HG03108 (cell line): ENCODE measurements at regions not wholly inside any gene's neighbourhood (a gene's known extent, or its start where the extent isn't known, plus 50 kb on each side); places are given as distances from the start of the nearest gene placed in this dataset.
"Not testable (repeated sequence)": the region's sequence is repeated elsewhere in the genome, so short reads cannot be mapped to it uniquely, and the experiment has no call there.

Experiments used
- ATAC-seq: cut with Tn5 transposase; IDR thresholded peaks from one replicate; pipeline ENCODE4 v1.9.1; 2021; ENCODE audit warnings: moderate library complexity; ENCODE audit not compliant: unreplicated experiment

DNA sequence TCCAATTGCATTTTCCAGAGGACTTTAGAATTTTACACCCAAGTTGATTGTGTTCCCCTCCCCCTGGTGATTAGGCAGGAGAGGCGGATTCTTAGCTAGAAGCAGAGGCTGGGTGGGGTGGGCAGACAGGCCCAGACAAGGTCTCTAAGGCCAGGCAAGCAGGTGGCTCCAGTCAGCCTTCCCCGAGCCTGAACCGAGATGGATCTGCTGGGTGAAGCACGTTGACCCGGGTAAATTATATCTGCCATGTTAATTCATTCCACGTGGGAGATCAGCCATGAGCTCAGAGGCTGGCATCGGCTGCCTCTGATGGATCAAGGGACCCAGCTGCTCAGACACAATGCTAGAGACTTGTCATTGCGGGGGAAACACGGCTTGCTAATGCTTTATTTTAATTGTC lies 159.5 kb upstream of the MAFB start:
- ATAC-seq = no peak

- ATAC-seq = no peak
These were observed 160.4 kb upstream of the MAFB start for GRCh38 chr20:40849456-40849855.

- no peak for ATAC-seq
These were observed 162.0 kb upstream of the MAFB start for GRCh38 chr20:40851051-40851450.

DNA sequence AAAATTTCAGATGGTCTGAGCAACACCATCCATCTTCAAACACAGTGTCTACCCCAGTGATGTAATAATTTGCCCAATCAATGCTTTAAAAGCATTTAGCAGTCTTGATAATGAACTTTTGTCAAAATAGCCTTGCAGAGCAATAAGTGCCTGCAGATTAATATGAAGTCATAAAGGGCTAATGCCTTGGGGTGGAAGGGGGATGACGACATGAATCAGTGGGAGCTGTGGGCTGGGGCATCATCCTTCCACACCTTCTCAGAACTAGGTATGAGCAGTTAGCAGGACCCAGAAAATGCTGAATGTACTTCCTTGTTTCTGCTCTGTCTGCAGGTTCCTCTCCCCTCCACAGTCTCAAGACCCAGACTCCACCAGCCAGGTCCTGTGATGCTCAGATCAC lies 166.2 kb upstream of the MAFB start:
- no peak for ATAC-seq

GRCh38 chr20:40856653-40857052 lies 167.6 kb upstream of the MAFB start:
- ATAC-seq = no peak

- no peak for ATAC-seq
These were observed 168.1 kb upstream of the TOP1 start for GRCh38 chr20:40860487-40860902.

DNA sequence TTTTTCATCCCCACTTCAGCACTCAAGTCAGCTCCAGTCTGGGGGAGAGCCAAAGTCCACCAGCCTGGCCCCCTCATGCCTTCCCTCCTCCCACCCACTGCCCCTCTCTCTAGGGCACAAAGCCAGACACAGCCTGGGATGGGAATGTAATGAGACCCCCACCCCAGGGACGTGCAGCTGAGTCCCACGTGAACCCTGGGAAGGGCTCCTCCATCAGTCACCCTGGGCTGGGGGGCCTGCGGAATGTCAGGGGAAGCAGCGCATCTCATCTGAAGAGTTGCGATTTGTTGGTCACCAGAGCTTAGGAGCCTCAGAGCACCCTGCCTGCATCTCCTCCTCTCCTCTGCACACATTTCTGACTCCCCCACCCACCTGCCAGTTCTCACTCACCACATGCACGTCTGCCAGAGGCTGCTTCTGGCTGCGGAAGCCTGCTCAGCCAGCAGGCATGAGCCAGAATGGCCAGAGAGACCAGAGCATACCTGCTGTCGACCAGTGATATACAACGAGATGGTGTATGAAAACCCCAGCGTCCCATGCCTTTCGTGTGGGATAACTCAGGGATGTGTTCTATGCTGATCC lies 167.1 kb upstream of the TOP1 start:
- ATAC-seq = no peak

DNA sequence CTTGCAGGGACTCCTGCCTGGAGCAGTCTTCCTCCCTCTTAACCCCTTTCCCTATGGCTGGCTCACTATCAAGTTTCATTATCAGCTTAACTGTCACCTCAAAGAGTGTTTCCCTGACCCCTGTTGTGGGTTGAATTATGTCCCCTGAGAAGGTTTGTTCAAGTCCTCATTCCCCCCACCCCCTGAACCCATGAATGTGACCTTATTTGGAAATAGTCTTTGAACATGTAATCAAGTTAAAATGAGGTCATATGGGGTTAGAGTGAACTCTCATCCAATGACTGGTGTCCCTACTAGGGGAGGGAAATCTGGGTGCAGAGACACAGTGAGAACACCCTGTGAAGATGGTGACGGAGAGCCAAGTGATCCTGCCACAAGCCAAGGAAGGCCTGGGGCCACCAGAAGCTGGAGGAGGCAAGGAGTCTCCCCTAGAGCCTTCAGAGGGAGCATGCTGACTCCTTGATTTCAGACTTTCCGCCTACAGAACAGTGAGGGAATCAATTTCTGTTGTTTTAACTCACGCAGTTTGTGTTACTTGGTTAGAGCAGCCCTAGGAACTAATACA lies 165.2 kb upstream of the TOP1 start:
- no peak for ATAC-seq

GRCh38 chr20:40864470-40864869 lies 164.2 kb upstream of the TOP1 start:
- no peak for ATAC-seq

- no peak for ATAC-seq
These were observed 163.5 kb upstream of the TOP1 start for GRCh38 chr20:40865095-40865494.

GRCh38 chr20:40866056-40866455 lies 162.6 kb upstream of the TOP1 start:
- ATAC-seq = no peak

DNA sequence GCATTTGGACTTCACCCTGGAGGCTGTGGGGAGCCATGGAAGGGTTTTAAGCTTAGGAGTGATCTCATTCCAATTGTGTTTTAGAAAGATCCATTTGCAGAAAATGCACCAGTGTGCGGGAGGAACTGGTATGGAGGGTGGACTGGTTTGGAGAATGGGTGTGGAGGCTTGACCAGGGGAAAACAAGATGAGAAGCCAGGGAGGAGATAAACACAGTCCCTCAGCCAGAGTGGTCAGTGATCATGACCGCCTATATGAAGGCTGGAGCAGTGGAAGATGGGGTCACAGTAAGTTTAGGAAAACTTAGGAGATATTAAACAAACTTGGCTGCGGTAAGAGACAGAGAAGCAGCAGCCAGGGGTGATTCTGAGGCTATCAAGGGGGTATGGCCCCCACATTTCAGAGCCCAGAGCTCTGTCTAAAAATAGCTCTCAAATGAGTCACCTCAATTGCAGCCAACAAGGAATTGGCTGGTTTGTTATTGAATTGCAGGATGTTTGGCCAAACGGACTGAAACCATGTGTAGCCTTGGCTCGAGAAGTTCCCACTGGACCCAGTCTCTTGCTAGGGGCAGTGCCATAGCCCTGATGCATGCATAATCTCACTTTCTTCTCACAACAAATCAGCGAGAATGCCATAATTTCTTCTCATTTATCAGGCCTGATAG lies 159.9 kb upstream of the TOP1 start:
- no peak for ATAC-seq

DNA sequence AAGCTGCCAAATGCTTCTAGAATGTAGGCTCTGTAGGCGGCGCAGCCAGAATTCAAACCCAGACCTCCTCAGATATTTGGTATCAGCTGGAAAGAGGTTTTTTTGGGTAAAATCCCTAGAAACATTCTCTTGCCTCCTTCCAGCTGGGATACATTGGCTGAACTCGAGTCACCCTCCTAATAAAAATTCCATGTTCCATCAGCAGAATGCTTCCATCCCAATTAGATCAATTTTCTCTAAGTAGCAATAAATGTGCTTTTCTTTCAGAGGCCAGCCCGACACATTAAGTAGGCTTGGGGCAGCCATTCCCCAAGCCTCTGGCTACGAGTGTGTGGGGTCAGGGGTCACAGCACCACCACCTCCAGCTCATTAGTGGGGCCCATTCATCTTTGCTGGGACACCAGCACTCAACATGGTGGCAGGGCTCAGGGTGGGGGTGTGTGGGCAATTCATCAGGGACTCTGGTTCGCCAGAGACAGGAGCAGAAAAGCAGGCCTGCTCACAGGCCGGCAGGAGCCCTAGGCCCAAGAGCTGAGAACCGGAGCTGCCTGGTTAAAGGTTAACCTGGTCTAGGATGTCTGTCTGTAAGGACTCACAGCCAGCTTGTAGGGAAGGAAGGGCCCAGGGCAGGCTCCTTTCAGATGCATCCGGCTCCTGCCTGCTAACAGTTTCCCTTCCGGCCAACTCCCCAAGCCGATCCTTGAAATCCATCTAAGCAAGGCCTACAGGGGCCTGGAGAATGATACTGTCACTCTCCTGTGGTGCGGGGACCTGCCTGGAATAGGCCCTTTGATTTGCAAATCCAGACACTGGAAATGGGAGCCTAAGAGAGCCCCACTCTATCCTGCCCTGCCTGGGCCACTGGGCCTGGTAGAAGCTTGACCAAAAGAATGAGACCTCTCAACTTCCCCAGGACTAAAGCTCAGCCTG lies 159.1 kb upstream of the TOP1 start:
- ATAC-seq = no peak

DNA sequence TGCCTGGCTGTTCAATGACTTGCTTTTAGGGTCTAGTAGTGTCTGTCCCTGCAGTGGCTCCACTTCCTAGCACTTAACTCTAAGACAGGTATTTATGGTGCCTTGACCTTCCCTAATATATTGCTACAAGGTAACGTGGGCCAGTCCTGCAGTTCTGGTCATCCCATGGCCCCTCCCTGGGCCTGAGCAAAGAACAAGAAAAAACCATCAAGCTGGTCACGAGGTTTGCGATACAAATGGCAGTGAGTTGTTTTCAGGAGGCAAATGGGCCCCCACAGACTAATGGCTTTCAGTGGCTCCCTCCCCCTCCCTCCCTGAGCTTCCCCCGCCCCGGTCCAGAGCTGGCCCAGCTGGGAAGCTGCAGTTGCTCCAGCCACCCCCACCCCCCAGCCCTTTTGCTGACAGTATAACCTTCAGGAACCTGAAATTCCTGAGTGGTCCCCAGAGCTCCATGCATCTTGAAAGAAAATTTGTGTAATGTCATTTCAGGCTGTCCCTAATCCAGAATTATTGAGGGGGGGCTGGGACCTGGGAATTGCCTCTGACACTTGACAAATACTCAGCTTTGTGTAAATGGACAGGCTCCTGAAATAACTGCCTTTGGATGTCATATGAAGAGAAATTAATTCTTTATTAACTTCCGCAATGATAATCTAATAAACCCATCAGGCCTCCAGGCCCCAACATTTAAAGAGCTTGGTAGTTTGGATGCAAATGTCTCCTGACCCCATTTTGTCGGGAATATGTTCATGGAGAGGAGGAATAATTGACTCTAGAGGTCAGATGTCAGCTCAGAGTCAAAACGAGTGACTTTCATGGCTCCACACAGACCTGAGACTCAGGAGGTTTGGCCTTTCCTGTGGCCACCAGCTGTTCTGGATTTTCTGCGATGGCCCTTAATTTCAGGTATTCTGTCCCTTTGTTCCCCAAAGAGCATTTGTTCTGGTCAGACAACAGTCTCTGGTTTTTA lies 153.2 kb upstream of the TOP1 start:
- ATAC-seq = no peak

GRCh38 chr20:40878099-40878498 lies 150.5 kb upstream of the TOP1 start:
- not testable (repeated sequence) for ATAC-seq

GRCh38 chr20:40880063-40880728 lies 148.4 kb upstream of the TOP1 start:
- no peak for ATAC-seq

DNA sequence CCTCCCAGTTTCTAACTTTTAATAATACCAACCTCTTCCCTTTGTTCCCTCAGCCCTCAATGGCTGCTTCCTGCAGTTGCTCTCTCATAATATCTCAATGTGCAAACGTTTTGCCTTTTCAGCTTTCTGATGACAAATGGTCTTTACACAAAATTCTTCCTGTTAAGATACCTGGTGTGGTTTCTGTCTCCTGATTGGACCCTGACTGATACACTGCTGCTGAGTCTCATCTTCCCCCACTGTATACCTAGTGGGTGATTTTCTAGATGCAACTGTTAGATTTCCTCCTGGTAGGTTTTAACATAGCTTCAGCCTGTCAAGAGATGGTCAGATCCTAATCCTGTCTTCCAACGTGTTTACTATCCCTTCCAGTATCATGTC lies 147.9 kb upstream of the TOP1 start:
- ATAC-seq = no peak

DNA sequence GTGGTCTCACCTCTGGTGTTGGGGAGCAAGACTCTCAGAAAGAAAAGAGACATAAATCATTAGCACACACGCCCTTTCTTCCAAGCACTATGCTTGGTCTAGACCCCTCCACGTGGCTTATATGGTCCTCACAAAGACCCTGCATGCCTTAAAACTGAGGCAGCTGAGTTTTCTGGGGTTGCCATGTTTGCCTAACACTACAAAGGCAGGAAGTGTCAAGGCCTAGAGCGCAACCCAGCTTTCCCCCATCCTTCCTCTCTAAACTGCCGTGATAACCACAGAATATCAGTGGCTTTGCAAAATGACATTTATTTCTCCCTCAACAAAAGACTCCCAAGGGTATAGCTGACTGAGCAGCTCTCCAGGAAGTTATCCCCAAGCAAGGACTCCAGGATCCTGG lies 146.5 kb upstream of the TOP1 start:
- ATAC-seq = no peak

DNA sequence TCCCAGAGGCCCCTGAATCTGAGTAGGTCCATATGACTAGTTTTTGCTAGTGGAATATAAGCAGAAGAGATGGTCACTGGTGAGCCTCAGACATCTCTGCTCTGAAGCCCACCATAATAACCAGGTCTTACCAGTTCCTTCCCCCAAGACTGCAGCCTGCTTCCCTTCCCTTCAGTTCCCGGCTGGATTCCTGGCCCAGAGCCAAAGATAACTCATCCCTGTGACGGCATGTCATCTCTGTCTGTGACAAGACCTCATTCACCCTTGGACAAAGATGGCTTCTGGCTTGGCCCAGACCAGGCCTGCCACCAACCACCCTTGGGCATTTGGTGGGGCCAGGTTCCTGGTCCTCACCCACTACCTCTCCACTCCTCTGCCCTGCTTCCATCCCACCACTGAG lies 145.5 kb upstream of the TOP1 start:
- no peak for ATAC-seq

DNA sequence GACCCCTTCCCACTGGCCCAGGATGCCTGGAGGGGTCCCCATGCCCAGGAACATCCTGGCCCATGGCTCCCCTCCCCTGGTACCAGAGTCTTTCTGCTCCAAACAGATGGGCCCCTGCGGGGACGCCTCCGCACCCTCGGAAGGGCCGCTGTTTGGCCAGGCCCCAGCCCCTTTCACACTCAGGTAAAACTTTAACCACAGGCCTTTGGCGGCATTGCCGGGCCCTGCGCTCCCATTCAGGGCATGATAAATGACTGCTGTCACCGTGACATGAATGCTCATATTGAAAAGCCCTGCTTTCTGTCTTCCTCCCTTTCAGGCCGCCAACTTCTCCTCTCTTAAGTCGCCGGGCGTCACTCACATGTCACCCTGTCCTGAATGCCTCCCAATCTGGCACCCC lies 141.5 kb upstream of the TOP1 start:
- no peak for ATAC-seq
